ENCODE measurements at regions not wholly inside any gene's neighbourhood (a gene's known extent, or its start where the extent isn't known, plus 50 kb on each side); places are given as distances from the start of the nearest gene placed in this dataset.

DNA sequence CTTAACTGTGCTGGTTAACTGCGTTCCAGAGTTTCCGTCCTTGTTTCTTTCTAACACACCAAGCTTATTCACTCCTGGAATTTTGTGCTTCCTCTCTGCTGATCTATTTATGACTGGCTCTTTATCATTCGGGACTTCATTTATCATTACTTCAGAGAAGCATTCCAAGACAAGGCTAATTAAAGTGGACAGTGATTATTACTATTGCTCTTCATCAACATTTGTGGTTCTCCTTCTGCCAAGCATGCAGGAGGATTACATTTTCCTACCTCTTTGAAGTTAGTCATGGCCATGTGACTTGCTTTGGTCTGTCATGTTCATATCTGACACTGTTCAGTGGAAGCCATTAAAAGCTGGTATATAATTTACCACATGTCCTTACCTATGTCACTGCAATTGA, 172.4 kb upstream of the AGR3 start:
- H3K79me2 ChIP-seq (ENCODE audit: insufficient read depth, low read length) = no peaks in the 10 kb centered on the region
- H3K27me3 ChIP-seq (ENCODE audit: low read length) = no peaks in the 10 kb centered on the region
- no peak overlapping the region for H2AFZ ChIP-seq (ENCODE audit: low read depth, low read length, severe bottlenecking)
- H3K4me3 ChIP-seq (ENCODE audit: insufficient read depth, low read length, poor library complexity, severe bottlenecking) = no peak overlapping the region
- TF ChIP-seq EZH2phosphoT487 (conservative IDR thresholded peaks at IDR 0.05; ENCODE audit: low read length) = no peak
- TF ChIP-seq, protein P1, sequence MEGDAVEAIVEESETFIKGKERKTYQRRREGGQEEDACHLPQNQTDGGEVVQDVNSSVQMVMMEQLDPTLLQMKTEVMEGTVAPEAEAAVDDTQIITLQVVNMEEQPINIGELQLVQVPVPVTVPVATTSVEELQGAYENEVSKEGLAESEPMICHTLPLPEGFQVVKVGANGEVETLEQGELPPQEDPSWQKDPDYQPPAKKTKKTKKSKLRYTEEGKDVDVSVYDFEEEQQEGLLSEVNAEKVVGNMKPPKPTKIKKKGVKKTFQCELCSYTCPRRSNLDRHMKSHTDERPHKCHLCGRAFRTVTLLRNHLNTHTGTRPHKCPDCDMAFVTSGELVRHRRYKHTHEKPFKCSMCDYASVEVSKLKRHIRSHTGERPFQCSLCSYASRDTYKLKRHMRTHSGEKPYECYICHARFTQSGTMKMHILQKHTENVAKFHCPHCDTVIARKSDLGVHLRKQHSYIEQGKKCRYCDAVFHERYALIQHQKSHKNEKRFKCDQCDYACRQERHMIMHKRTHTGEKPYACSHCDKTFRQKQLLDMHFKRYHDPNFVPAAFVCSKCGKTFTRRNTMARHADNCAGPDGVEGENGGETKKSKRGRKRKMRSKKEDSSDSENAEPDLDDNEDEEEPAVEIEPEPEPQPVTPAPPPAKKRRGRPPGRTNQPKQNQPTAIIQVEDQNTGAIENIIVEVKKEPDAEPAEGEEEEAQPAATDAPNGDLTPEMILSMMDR (IDR thresholded peaks at IDR 0.05; ENCODE audit: insufficient read depth, low read length, poor library complexity, severe bottlenecking) = no peak
- H3K27ac ChIP-seq (ENCODE audit: low read depth, low read length) = no peak overlapping the region
- no peaks in the 10 kb centered on the region for H3F3A ChIP-seq (ENCODE audit: insufficient read depth)
- H3K9me3 ChIP-seq (ENCODE audit: insufficient read depth, low read length) = no peaks in the 10 kb centered on the region
- H3K36me3 ChIP-seq (ENCODE audit: low read length) = no peaks in the 10 kb centered on the region
- H4K20me1 ChIP-seq (ENCODE audit: low read depth, low read length) = peaks cover 5% of the 10 kb centered on the region; the same call in 1 of the 2 replicates
- no peak overlapping the region for H3K4me2 ChIP-seq (ENCODE audit: low read depth, low read length, poor library complexity, severe bottlenecking)
- H3K9me2 ChIP-seq (replicated peaks; ENCODE audit: insufficient read depth, low read length) = no peaks in the 10 kb centered on the region
- no peak overlapping the region for H3K9ac ChIP-seq (ENCODE audit: low read length)

DNA sequence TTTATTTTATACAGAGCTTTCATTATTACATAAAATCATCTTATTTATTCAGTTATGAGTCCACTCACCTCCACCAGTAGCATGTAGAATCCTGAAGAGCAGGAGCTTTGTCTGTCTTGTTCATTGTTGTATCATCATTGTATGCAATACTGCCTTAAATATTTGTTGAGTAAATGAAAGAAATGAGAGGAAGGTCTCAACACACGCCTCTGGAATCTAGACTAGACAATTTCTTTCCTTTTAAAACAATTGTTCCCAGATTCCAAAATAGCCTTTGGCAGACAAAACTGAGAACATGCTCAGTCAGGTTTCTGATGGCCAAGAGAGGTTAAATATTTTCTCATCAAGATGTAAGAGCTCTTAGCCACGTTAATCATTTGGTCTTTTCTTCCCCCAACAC, 173.1 kb upstream of the AGR3 start:
- Histone ChIP-seq H3K27me3 (ENCODE audit: low read length) (no peaks in the 10 kb centered on the region), H3K27ac (ENCODE audit: low read depth, low read length) (no peak overlapping the region), H4K20me1 (ENCODE audit: low read depth, low read length) (no peaks in the 10 kb centered on the region)

DNA sequence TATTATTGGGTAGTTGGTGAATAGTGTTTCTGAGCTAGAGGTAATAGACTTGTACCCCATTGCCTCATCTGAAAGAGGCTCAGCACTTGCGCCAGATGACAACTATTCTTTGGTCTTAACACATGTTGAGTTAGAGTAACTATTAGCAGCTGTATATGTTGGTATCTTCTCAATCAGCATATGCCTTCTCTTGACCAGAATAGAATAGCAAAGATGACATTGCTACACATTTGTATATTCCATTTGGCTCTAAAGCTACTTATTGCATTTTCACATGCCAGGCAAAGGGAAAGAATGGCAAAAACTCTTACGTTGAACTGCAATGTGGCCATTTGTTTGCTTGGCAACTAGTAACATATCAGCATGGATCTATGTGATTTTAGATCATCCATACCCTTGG, 173.8 kb upstream of the AGR3 start:
- H3K9me2 ChIP-seq (replicated peaks; ENCODE audit: insufficient read depth, low read length) = no peaks in the 10 kb centered on the region
- H3K27ac ChIP-seq (ENCODE audit: low read depth, low read length) = no peak overlapping the region
- no peaks in the 10 kb centered on the region for H3K79me2 ChIP-seq (ENCODE audit: insufficient read depth, low read length)
- no peaks in the 10 kb centered on the region for H3K9me3 ChIP-seq (ENCODE audit: insufficient read depth, low read length)
- no peak overlapping the region for H3K9ac ChIP-seq (ENCODE audit: low read length)
- H3K36me3 ChIP-seq (ENCODE audit: low read length) = no peaks in the 10 kb centered on the region
- H3K4me3 ChIP-seq (ENCODE audit: insufficient read depth, low read length, poor library complexity, severe bottlenecking) = no peak overlapping the region
- no peaks in the 10 kb centered on the region for H4K20me1 ChIP-seq (ENCODE audit: low read depth, low read length)
- no peak overlapping the region for H3K4me2 ChIP-seq (ENCODE audit: low read depth, low read length, poor library complexity, severe bottlenecking)
- H2AFZ ChIP-seq (ENCODE audit: low read depth, low read length, severe bottlenecking) = no peak overlapping the region
- no peak for TF ChIP-seq EZH2phosphoT487 (conservative IDR thresholded peaks at IDR 0.05; ENCODE audit: low read length)
- TF ChIP-seq, protein P1 (IDR thresholded peaks at IDR 0.05; ENCODE audit: insufficient read depth, low read length, poor library complexity, severe bottlenecking) = no peak
- no peaks in the 10 kb centered on the region for H3K27me3 ChIP-seq (ENCODE audit: low read length)
- H3F3A ChIP-seq (ENCODE audit: insufficient read depth) = no peaks in the 10 kb centered on the region

More for the DNA sequence above, 173.1 kb upstream of the AGR3 start:
- no peak for TF ChIP-seq EZH2phosphoT487 (conservative IDR thresholded peaks at IDR 0.05; ENCODE audit: low read length)
- TF ChIP-seq, protein P1 (IDR thresholded peaks at IDR 0.05; ENCODE audit: insufficient read depth, low read length, poor library complexity, severe bottlenecking) = no peak
- H3K9ac ChIP-seq (ENCODE audit: low read length) = no peak overlapping the region
- no peak overlapping the region for H2AFZ ChIP-seq (ENCODE audit: low read depth, low read length, severe bottlenecking)
- H3K79me2 ChIP-seq (ENCODE audit: insufficient read depth, low read length) = no peaks in the 10 kb centered on the region
- H3K9me3 ChIP-seq (ENCODE audit: insufficient read depth, low read length) = no peaks in the 10 kb centered on the region
- H3K4me2 ChIP-seq (ENCODE audit: low read depth, low read length, poor library complexity, severe bottlenecking) = no peak overlapping the region
- H3K36me3 ChIP-seq (ENCODE audit: low read length) = no peaks in the 10 kb centered on the region
- no peaks in the 10 kb centered on the region for H3F3A ChIP-seq (ENCODE audit: insufficient read depth)
- H3K4me3 ChIP-seq (ENCODE audit: insufficient read depth, low read length, poor library complexity, severe bottlenecking) = no peak overlapping the region
- H3K9me2 ChIP-seq (replicated peaks; ENCODE audit: insufficient read depth, low read length) = no peaks in the 10 kb centered on the region
